Peyer's patch (tissue), 4 donors: ENCODE measurements at regions not wholly inside any gene's neighbourhood (a gene's known extent, or its start where the extent isn't known, plus 50 kb on each side); places are given as distances from the start of the nearest gene placed in this dataset.

Experiments
- POLR2A ChIP-seq, 2 donors: fragments of 450-650 bp; IDR thresholded peaks; one replicate each; pipeline ENCODE4 v1.5.1; 2017; ENCODE audit warnings: antibody characterized with exemption in 2 of 2, mild to moderate bottlenecking in 2 of 2, moderate library complexity in 2 of 2
- TF ChIP-seq, protein P1 (sequence below), 6 experiments: fragments of 450-650 bp in 4 of 6; fragments of 200-600 bp in 2 of 6; sonication (generic) in 1 of 6; IDR thresholded peaks; one replicate each; pipeline ENCODE4 v1.5.1; 2017 to 2019; ENCODE audit warnings: antibody characterized with exemption in 6 of 6, mild to moderate bottlenecking in 3 of 6, moderate library complexity in 1 of 6

GRCh38 chr13:81677857-81678256 lies 1336.9 kb upstream of the SPRY2 start:
- TF ChIP-seq, protein P1, sequence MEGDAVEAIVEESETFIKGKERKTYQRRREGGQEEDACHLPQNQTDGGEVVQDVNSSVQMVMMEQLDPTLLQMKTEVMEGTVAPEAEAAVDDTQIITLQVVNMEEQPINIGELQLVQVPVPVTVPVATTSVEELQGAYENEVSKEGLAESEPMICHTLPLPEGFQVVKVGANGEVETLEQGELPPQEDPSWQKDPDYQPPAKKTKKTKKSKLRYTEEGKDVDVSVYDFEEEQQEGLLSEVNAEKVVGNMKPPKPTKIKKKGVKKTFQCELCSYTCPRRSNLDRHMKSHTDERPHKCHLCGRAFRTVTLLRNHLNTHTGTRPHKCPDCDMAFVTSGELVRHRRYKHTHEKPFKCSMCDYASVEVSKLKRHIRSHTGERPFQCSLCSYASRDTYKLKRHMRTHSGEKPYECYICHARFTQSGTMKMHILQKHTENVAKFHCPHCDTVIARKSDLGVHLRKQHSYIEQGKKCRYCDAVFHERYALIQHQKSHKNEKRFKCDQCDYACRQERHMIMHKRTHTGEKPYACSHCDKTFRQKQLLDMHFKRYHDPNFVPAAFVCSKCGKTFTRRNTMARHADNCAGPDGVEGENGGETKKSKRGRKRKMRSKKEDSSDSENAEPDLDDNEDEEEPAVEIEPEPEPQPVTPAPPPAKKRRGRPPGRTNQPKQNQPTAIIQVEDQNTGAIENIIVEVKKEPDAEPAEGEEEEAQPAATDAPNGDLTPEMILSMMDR (IDR thresholded peaks at IDR 0.05): no peak
- TF ChIP-seq POLR2A (IDR thresholded peaks at IDR 0.05): no peak
